Vagina (tissue), 2 donors: ENCODE measurements at regions not wholly inside any gene's neighbourhood (a gene's known extent, or its start where the extent isn't known, plus 50 kb on each side); places are given as distances from the start of the nearest gene placed in this dataset.

Source experiments
- DNase-seq, 2 donors: peaks; one replicate each; pipeline ENCODE4 v3.0.0-alpha.2; 2017; ENCODE audit errors: extremely low spot score in 2 of 2
- H3K27ac ChIP-seq: fragments of 200-600 bp; sonication (generic); one replicate; pipeline ENCODE4 v1.5.1; 2019
- H3K27me3 ChIP-seq: fragments of 200-600 bp; sonication (generic); one replicate; pipeline ENCODE4 v1.5.1; 2019
- H3K36me3 ChIP-seq, 2 donors: fragments of 200-600 bp; sonication (generic); one replicate each; pipeline ENCODE4 v1.5.1; 2017 to 2019
- H3K4me1 ChIP-seq: fragments of 200-600 bp; sonication (generic); one replicate; pipeline ENCODE4 v1.5.1; 2019
- H3K4me3 ChIP-seq, 2 donors: fragments of 200-600 bp; sonication (generic); 1 replicate in 1 of 2; 2 replicates in 1 of 2; pipeline ENCODE4 v1.5.1; 2016 to 2019
- H3K9me3 ChIP-seq: fragments of 200-600 bp; sonication (generic); one replicate; pipeline ENCODE4 v1.5.1; 2019
- CTCF ChIP-seq, 3 experiments: fragments of 450-650 bp in 2 of 3; fragments of 200-600 bp in 1 of 3; sonication (generic) in 1 of 3; IDR thresholded peaks; one replicate each; pipeline ENCODE4 v1.5.1; 2017 to 2019; ENCODE audit warnings: antibody characterized with exemption in 3 of 3, mild to moderate bottlenecking in 2 of 3, moderate library complexity in 2 of 3
- POLR2A ChIP-seq, 2 donors: fragments of 450-650 bp; IDR thresholded peaks; one replicate each; pipeline ENCODE4 v1.6.1; 2017; ENCODE audit warnings: antibody characterized with exemption in 2 of 2, mild to moderate bottlenecking in 2 of 2, moderate library complexity in 2 of 2
- POLR2AphosphoS5 ChIP-seq, 2 donors: sonication (generic); formaldehyde crosslinking; IDR thresholded peaks; one replicate each; pipeline ENCODE4 v1.9.0; 2017; ENCODE audit warnings: antibody characterized with exemption in 2 of 2, mild to moderate bottlenecking in 2 of 2, low read depth in 1 of 2; ENCODE audit not compliant: insufficient read depth in 1 of 2
- intact Hi-C: fragments of 100-400 bp; cut with DNase I; formaldehyde crosslinking; loops from one replicate; pipeline ENCODE4 v1.15.1; 2023

- Histone ChIP-seq H3K27ac (no peak overlapping the region), H3K27me3 (no peaks in the 10 kb centered on the region), H3K4me1 (no peaks in the 10 kb centered on the region), H3K4me3 (no peak overlapping the region), H3K36me3 (no peaks in the 10 kb centered on the region), H3K9me3 (no peaks in the 10 kb centered on the region)
- DNase-seq = no peak
- TF ChIP-seq POLR2AphosphoS5 (IDR thresholded peaks at IDR 0.05; ENCODE audit: insufficient read depth in 1 of 2, low read depth in 1 of 2) (no peak), POLR2A (IDR thresholded peaks at IDR 0.05) (no peak), CTCF (IDR thresholded peaks at IDR 0.05) (no peak)
- intact Hi-C loops = no loop called here
Observed at GRCh38 chr6:48747040-48747439, 636.0 kb upstream of the PTCHD4 start.

GRCh38 chr6:48744948-48745347 lies 634.0 kb upstream of the PTCHD4 start:
- Histone ChIP-seq H3K27me3 (no peaks in the 10 kb centered on the region), H3K36me3 (no peaks in the 10 kb centered on the region), H3K9me3 (no peaks in the 10 kb centered on the region), H3K4me3 (no peak overlapping the region), H3K4me1 (no peaks in the 10 kb centered on the region), H3K27ac (no peak overlapping the region)
- TF ChIP-seq POLR2AphosphoS5 (IDR thresholded peaks at IDR 0.05; ENCODE audit: insufficient read depth in 1 of 2, low read depth in 1 of 2) (no peak), POLR2A (IDR thresholded peaks at IDR 0.05) (no peak), CTCF (IDR thresholded peaks at IDR 0.05) (no peak)
- no peak for DNase-seq
- intact Hi-C loops = no loop called here

GRCh38 chr6:48743738-48744137 lies 632.7 kb upstream of the PTCHD4 start:
- TF ChIP-seq POLR2AphosphoS5 (IDR thresholded peaks at IDR 0.05; ENCODE audit: insufficient read depth in 1 of 2, low read depth in 1 of 2) = no peak
- no peak for TF ChIP-seq POLR2A (IDR thresholded peaks at IDR 0.05)
- no peak for TF ChIP-seq CTCF (IDR thresholded peaks at IDR 0.05)
- intact Hi-C loops = no loop called here
- H3K27me3 ChIP-seq = no peaks in the 10 kb centered on the region

GRCh38 chr6:48736501-48737206 lies 625.7 kb upstream of the PTCHD4 start:
- TF ChIP-seq POLR2AphosphoS5 (IDR thresholded peaks at IDR 0.05; ENCODE audit: insufficient read depth in 1 of 2, low read depth in 1 of 2) (no peak), CTCF (IDR thresholded peaks at IDR 0.05) (no peak), POLR2A (IDR thresholded peaks at IDR 0.05) (no peak)
- no peaks in the 10 kb centered on the region for H3K9me3 ChIP-seq
- no peak overlapping the region for H3K27ac ChIP-seq
- H3K27me3 ChIP-seq = no peaks in the 10 kb centered on the region
- H3K4me1 ChIP-seq = no peaks in the 10 kb centered on the region
- no peak for DNase-seq
- intact Hi-C loops = no loop called here
- H3K4me3 ChIP-seq = no peak overlapping the region
- H3K36me3 ChIP-seq = no peaks in the 10 kb centered on the region

More at GRCh38 chr6:48743738-48744137, 632.7 kb upstream of the PTCHD4 start:
- Histone ChIP-seq H3K9me3 (no peaks in the 10 kb centered on the region), H3K4me3 (no peak overlapping the region), H3K36me3 (no peaks in the 10 kb centered on the region), H3K4me1 (no peaks in the 10 kb centered on the region), H3K27ac (no peak overlapping the region)
- no peak for DNase-seq

- no peak for DNase-seq
- Histone ChIP-seq H3K27me3 (no peaks in the 10 kb centered on the region), H3K9me3 (no peaks in the 10 kb centered on the region), H3K27ac (no peak overlapping the region), H3K36me3 (no peaks in the 10 kb centered on the region), H3K4me1 (no peaks in the 10 kb centered on the region), H3K4me3 (no peak overlapping the region)
- no peak for TF ChIP-seq POLR2AphosphoS5 (IDR thresholded peaks at IDR 0.05; ENCODE audit: insufficient read depth in 1 of 2, low read depth in 1 of 2)
- TF ChIP-seq CTCF (IDR thresholded peaks at IDR 0.05) = no peak
- no peak for TF ChIP-seq POLR2A (IDR thresholded peaks at IDR 0.05)
- intact Hi-C loops = no loop called here
Observed at GRCh38 chr6:48735846-48736245, 624.8 kb upstream of the PTCHD4 start.
